Osteocyte (in vitro differentiated cells): ENCODE measurements at regions not wholly inside any gene's neighbourhood (a gene's known extent, or its start where the extent isn't known, plus 50 kb on each side); places are given as distances from the start of the nearest gene placed in this dataset.

Source experiments
- DNase-seq: peaks from one replicate; pipeline ENCODE4 v3.0.0; 2021; ENCODE audit warnings: mixed read lengths; ENCODE audit not compliant: unreplicated experiment; ENCODE audit errors: extremely low spot score
- H3K27ac Mint-ChIP-seq: one replicate; pipeline ENCODE4 v1.8.0; 2021; ENCODE audit warnings: mild to moderate bottlenecking, mixed read lengths; ENCODE audit not compliant: unreplicated experiment
- H3K27me3 Mint-ChIP-seq: one replicate; pipeline ENCODE4 v1.8.0; 2021; ENCODE audit warnings: mixed read lengths; ENCODE audit not compliant: unreplicated experiment
- H3K36me3 Mint-ChIP-seq: one replicate; pipeline ENCODE4 v1.8.0; 2021; ENCODE audit warnings: mixed read lengths; ENCODE audit not compliant: unreplicated experiment
- H3K4me1 Mint-ChIP-seq: one replicate; pipeline ENCODE4 v1.8.0; 2021; ENCODE audit warnings: mixed read lengths; ENCODE audit not compliant: unreplicated experiment
- H3K4me3 Mint-ChIP-seq: one replicate; pipeline ENCODE4 v1.8.0; 2021; ENCODE audit warnings: mild to moderate bottlenecking, moderate library complexity, mixed read lengths; ENCODE audit not compliant: unreplicated experiment
- H3K9me3 Mint-ChIP-seq: one replicate; pipeline ENCODE4 v1.8.0; 2021; ENCODE audit warnings: mixed read lengths; ENCODE audit not compliant: unreplicated experiment
- CTCF ChIP-seq: fragments of 200-600 bp; sonication (generic); IDR thresholded peaks from 2 replicates; pipeline ENCODE4 v1.5.0; 2021; ENCODE audit warnings: antibody characterized with exemption, mild to moderate bottlenecking, moderate library complexity

GRCh38 chr9:82670000-82670399 is 392.9 kb downstream of the RASEF start:
- peaks cover 2% of the 10 kb centered on the region for H3K27me3 Mint-ChIP-seq
- no peaks in the 10 kb centered on the region for H3K9me3 Mint-ChIP-seq
- no peak for TF ChIP-seq CTCF
- no peaks in the 10 kb centered on the region for H3K4me1 Mint-ChIP-seq
- H3K4me3 Mint-ChIP-seq = no peak overlapping the region
- DNase-seq = no peak
- H3K36me3 Mint-ChIP-seq = no peaks in the 10 kb centered on the region
- no peak overlapping the region for H3K27ac Mint-ChIP-seq

GRCh38 chr9:82670726-82671125 is 392.2 kb downstream of the RASEF start:
- Mint-ChIP-seq H3K27ac (no peak overlapping the region), H3K4me3 (no peak overlapping the region), H3K36me3 (no peaks in the 10 kb centered on the region), H3K27me3 (peaks cover 4% of the 10 kb centered on the region), H3K4me1 (no peaks in the 10 kb centered on the region), H3K9me3 (no peaks in the 10 kb centered on the region)
- no peak for TF ChIP-seq CTCF
- no peak for DNase-seq

- TF ChIP-seq CTCF = no peak
- H3K9me3 Mint-ChIP-seq = no peaks in the 10 kb centered on the region
- H3K27me3 Mint-ChIP-seq = peaks cover 4% of the 10 kb centered on the region
- DNase-seq = no peak
- no peaks in the 10 kb centered on the region for H3K4me1 Mint-ChIP-seq
- no peak overlapping the region for H3K4me3 Mint-ChIP-seq
- no peaks in the 10 kb centered on the region for H3K36me3 Mint-ChIP-seq
- no peak overlapping the region for H3K27ac Mint-ChIP-seq
Observed at GRCh38 chr9:82673201-82673600, 389.7 kb downstream of the RASEF start.

- DNase-seq = no peak
- H3K4me3 Mint-ChIP-seq = no peak overlapping the region
- no peak for TF ChIP-seq CTCF
- H3K9me3 Mint-ChIP-seq = no peaks in the 10 kb centered on the region
- no peak overlapping the region for H3K27ac Mint-ChIP-seq
- peaks cover 4% of the 10 kb centered on the region for H3K27me3 Mint-ChIP-seq
- H3K36me3 Mint-ChIP-seq = no peaks in the 10 kb centered on the region
- no peaks in the 10 kb centered on the region for H3K4me1 Mint-ChIP-seq
Observed at GRCh38 chr9:82673919-82674318, 389.0 kb downstream of the RASEF start.

GRCh38 chr9:82675102-82675501 is 387.8 kb downstream of the RASEF start:
- no peak overlapping the region for H3K4me3 Mint-ChIP-seq
- no peak for DNase-seq
- H3K4me1 Mint-ChIP-seq = no peaks in the 10 kb centered on the region
- H3K27me3 Mint-ChIP-seq = peaks cover 4% of the 10 kb centered on the region
- no peaks in the 10 kb centered on the region for H3K36me3 Mint-ChIP-seq
- no peak for TF ChIP-seq CTCF
- H3K9me3 Mint-ChIP-seq = no peaks in the 10 kb centered on the region
- H3K27ac Mint-ChIP-seq = no peak overlapping the region
